A549 (cell line): ENCODE measurements at regions not wholly inside any gene's neighbourhood (a gene's known extent, or its start where the extent isn't known, plus 50 kb on each side); places are given as distances from the start of the nearest gene placed in this dataset.

Experiments
- FOSL2 ChIP-seq, 2 experiments: fragments of 450-650 bp in 1 of 2; fragments of >200 bp in 1 of 2; sonication (Bioruptor Twin) in 1 of 2; formaldehyde crosslinking; IDR thresholded peaks; 2 replicates each; pipeline versions ENCODE4 v1.5.0 to v1.6.1; 2016 to 2020; ENCODE audit warnings: mild to moderate bottlenecking in 1 of 2, moderate library complexity in 1 of 2
- HOXB13 ChIP-seq: fragments of 250-450 bp; sonication (Bioruptor Pico); IDR thresholded peaks from 2 replicates; pipeline ENCODE4 v1.5.0; 2020; ENCODE audit warnings: low read depth, mild to moderate bottlenecking, moderate library complexity
- KDM5A ChIP-seq: fragments of 200-600 bp; sonication (generic); IDR thresholded peaks from 2 replicates; pipeline ENCODE4 v1.6.1; 2016; ENCODE audit warnings: antibody characterized with exemption, mild to moderate bottlenecking
- NPAS2 ChIP-seq: fragments of 250-450 bp; sonication (Bioruptor Pico); IDR thresholded peaks from 2 replicates; pipeline ENCODE4 v1.8.0; 2022; ENCODE audit warnings: mild to moderate bottlenecking, moderate library complexity, borderline replicate concordance

GRCh38 chr2:222790932-222791331 lies 69.9 kb upstream of the ACSL3 start:
- TF ChIP-seq NPAS2 (CRISPR knock-in tag) (no peak), FOSL2 (IDR thresholded peaks at IDR 0.05) (no peak), FOSL2 (CRISPR knock-in tag; IDR thresholded peaks at IDR 0.05) (no peak), HOXB13 (CRISPR knock-in tag) (no peak), KDM5A (no peak)
